ENCODE measurements at regions not wholly inside any gene's neighbourhood (a gene's known extent, or its start where the extent isn't known, plus 50 kb on each side); places are given as distances from the start of the nearest gene placed in this dataset.
"Not testable (repeated sequence)": the region's sequence is repeated elsewhere in the genome, so short reads cannot be mapped to it uniquely, and the experiment has no call there.

- DNase-seq, result no peak
Observed at GRCh38 chr3:168738527-168739325, 643.0 kb upstream of the GOLIM4 start.

GRCh38 chr3:168736202-168736601, 640.5 kb upstream of the GOLIM4 start:
- no peak for DNase-seq

- DNase-seq, result no peak
Observed at GRCh38 chr3:168730073-168730472, 634.3 kb upstream of the GOLIM4 start.

GRCh38 chr3:168722091-168722490, 626.4 kb upstream of the GOLIM4 start:
- no peak for DNase-seq

GRCh38 chr3:168714609-168715240, 619.0 kb upstream of the GOLIM4 start:
- DNase-seq, result no peak

GRCh38 chr3:168709073-168709472, 613.3 kb upstream of the GOLIM4 start:
- DNase-seq, result no peak

GRCh38 chr3:168707900-168708299, 612.2 kb upstream of the GOLIM4 start:
- no peak for DNase-seq

GRCh38 chr3:168705412-168705811, 609.7 kb upstream of the GOLIM4 start:
- DNase-seq, result no peak

- no peak for DNase-seq
Observed at GRCh38 chr3:168696051-168696450, 600.3 kb upstream of the GOLIM4 start.

- no peak for DNase-seq
Observed at GRCh38 chr3:168693870-168694269, 598.1 kb upstream of the GOLIM4 start.

GRCh38 chr3:168688267-168688666, 592.5 kb upstream of the GOLIM4 start:
- no peak for DNase-seq

GRCh38 chr3:168684519-168684918, 588.8 kb upstream of the GOLIM4 start:
- DNase-seq, result no peak

GRCh38 chr3:168678730-168679129, 583.0 kb upstream of the GOLIM4 start:
- no peak for DNase-seq

- DNase-seq, result no peak
Observed at GRCh38 chr3:168671091-168671490, 575.4 kb upstream of the GOLIM4 start.

- DNase-seq, result not testable (repeated sequence)
Observed at GRCh38 chr3:168660879-168661657, 565.3 kb upstream of the GOLIM4 start.

GRCh38 chr3:168659015-168659414, 563.3 kb upstream of the GOLIM4 start:
- DNase-seq, result no peak

- no peak for DNase-seq
Observed at GRCh38 chr3:168655611-168656010, 559.9 kb upstream of the GOLIM4 start.

GRCh38 chr3:168654700-168655099, 559.0 kb upstream of the GOLIM4 start:
- DNase-seq, result no peak

- no peak for DNase-seq
Observed at GRCh38 chr3:168653255-168653654, 557.5 kb upstream of the GOLIM4 start.

GRCh38 chr3:168648321-168648720, 552.6 kb upstream of the GOLIM4 start:
- DNase-seq, result no peak

GRCh38 chr3:168647582-168647981, 551.9 kb upstream of the GOLIM4 start:
- DNase-seq, result no peak

GRCh38 chr3:168645180-168645579, 549.5 kb upstream of the GOLIM4 start:
- no peak for DNase-seq

- no peak for DNase-seq
Observed at GRCh38 chr3:168628549-168628948, 532.8 kb upstream of the GOLIM4 start.

GRCh38 chr3:168625477-168625876, 529.8 kb upstream of the GOLIM4 start:
- no peak for DNase-seq

All from midbrain (tissue), 1 donor.